Gastroesophageal sphincter (tissue), 3 donors: ENCODE measurements at regions not wholly inside any gene's neighbourhood (a gene's known extent, or its start where the extent isn't known, plus 50 kb on each side); places are given as distances from the start of the nearest gene placed in this dataset.

Source experiments
- POLR2AphosphoS5 ChIP-seq: sonication (generic); formaldehyde crosslinking; IDR thresholded peaks from one replicate; pipeline ENCODE4 v1.6.1; 2017; ENCODE audit warnings: antibody characterized with exemption
- TF ChIP-seq, protein P1 (sequence below), 4 experiments: fragments of 200-600 bp in 2 of 4; fragments of 450-650 bp in 2 of 4; sonication (generic) in 1 of 4; IDR thresholded peaks; one replicate each; pipeline ENCODE4 v1.5.1; 2017 to 2019; ENCODE audit warnings: antibody characterized with exemption in 4 of 4, mild to moderate bottlenecking in 2 of 4, moderate library complexity in 2 of 4

DNA sequence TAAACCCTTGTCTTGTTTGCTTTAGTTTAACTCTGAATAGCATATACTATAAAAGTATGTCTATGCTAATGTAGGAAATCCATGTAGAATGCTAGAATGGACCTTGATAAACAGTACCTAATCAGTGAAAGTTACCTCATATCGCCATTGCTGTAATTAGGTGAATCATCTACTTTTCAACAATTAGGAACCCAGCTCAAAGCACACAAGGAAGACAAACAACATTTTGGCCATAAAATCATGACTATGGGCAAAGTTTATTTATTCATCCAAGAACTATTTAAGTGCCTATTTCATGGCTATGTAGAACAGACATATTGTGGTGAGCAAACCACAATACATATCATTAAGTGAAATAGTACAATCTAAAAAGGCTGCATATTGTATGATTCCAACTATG lies 1043.2 kb downstream of the BRINP3 start:
- TF ChIP-seq POLR2AphosphoS5 = no peak
- TF ChIP-seq, protein P1, sequence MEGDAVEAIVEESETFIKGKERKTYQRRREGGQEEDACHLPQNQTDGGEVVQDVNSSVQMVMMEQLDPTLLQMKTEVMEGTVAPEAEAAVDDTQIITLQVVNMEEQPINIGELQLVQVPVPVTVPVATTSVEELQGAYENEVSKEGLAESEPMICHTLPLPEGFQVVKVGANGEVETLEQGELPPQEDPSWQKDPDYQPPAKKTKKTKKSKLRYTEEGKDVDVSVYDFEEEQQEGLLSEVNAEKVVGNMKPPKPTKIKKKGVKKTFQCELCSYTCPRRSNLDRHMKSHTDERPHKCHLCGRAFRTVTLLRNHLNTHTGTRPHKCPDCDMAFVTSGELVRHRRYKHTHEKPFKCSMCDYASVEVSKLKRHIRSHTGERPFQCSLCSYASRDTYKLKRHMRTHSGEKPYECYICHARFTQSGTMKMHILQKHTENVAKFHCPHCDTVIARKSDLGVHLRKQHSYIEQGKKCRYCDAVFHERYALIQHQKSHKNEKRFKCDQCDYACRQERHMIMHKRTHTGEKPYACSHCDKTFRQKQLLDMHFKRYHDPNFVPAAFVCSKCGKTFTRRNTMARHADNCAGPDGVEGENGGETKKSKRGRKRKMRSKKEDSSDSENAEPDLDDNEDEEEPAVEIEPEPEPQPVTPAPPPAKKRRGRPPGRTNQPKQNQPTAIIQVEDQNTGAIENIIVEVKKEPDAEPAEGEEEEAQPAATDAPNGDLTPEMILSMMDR (IDR thresholded peaks at IDR 0.05) = no peak
